Activated CD8-positive, alpha-beta memory T cell treated with anti-CD3 and anti-CD28 coated beads, Interleukin-2, amount 50 U/mL, for 4 hours (primary cell): ENCODE measurements at regions not wholly inside any gene's neighbourhood (a gene's known extent, or its start where the extent isn't known, plus 50 kb on each side); places are given as distances from the start of the nearest gene placed in this dataset.
"Not testable (repeated sequence)": the region's sequence is repeated elsewhere in the genome, so short reads cannot be mapped to it uniquely, and the experiment has no call there.

ENCODE experiments used
- DNase-seq: peaks from one replicate; pipeline ENCODE4 v3.0.0-alpha.2; 2020

- DNase-seq = not testable (repeated sequence)
These were observed 452.6 kb downstream of the NR4A2 start for GRCh38 chr2:155879900-155880299.

GRCh38 chr2:155872396-155872795 is 460.1 kb downstream of the NR4A2 start:
- no peak for DNase-seq

GRCh38 chr2:155871940-155872339 is 460.6 kb downstream of the NR4A2 start:
- DNase-seq = no peak

- no peak for DNase-seq
These were observed 465.0 kb downstream of the NR4A2 start for GRCh38 chr2:155867564-155867963.

GRCh38 chr2:155866477-155866876 is 466.0 kb downstream of the NR4A2 start:
- no peak for DNase-seq

- DNase-seq = no peak
These were observed 480.4 kb downstream of the NR4A2 start for GRCh38 chr2:155852156-155852555.

GRCh38 chr2:155846259-155846658 is 486.3 kb downstream of the NR4A2 start:
- DNase-seq = no peak

GRCh38 chr2:155844461-155844860 is 488.1 kb downstream of the NR4A2 start:
- no peak for DNase-seq

- no peak for DNase-seq
These were observed 490.4 kb downstream of the NR4A2 start for GRCh38 chr2:155842103-155842502.

GRCh38 chr2:155841442-155841841 is 491.1 kb downstream of the NR4A2 start:
- no peak for DNase-seq

GRCh38 chr2:155840661-155841060 is 491.9 kb downstream of the NR4A2 start:
- no peak for DNase-seq

GRCh38 chr2:155839991-155840390 is 492.5 kb downstream of the NR4A2 start:
- no peak for DNase-seq

GRCh38 chr2:155839436-155839835 is 493.1 kb downstream of the NR4A2 start:
- no peak for DNase-seq

GRCh38 chr2:155836439-155836838 is 496.1 kb downstream of the NR4A2 start:
- no peak for DNase-seq

GRCh38 chr2:155830817-155831579 is 501.5 kb downstream of the NR4A2 start:
- DNase-seq = no peak

GRCh38 chr2:155830351-155830750 is 502.2 kb downstream of the NR4A2 start:
- no peak for DNase-seq

GRCh38 chr2:155825876-155826275 is 506.6 kb downstream of the NR4A2 start:
- no peak for DNase-seq

- no peak for DNase-seq
These were observed 516.7 kb downstream of the NR4A2 start for GRCh38 chr2:155815851-155816250.

GRCh38 chr2:155815275-155815674 is 517.2 kb downstream of the NR4A2 start:
- DNase-seq = no peak

GRCh38 chr2:155810411-155810810 is 522.1 kb downstream of the NR4A2 start:
- no peak for DNase-seq

- no peak for DNase-seq
These were observed 529.6 kb downstream of the NR4A2 start for GRCh38 chr2:155802888-155803287.

GRCh38 chr2:155792666-155793065 is 539.9 kb downstream of the NR4A2 start:
- DNase-seq = no peak

GRCh38 chr2:155770516-155770915 is 562.0 kb downstream of the NR4A2 start:
- DNase-seq = no peak

GRCh38 chr2:155766342-155767115 is 566.0 kb downstream of the NR4A2 start:
- DNase-seq = no peak
